GM18508 (cell line): ENCODE measurements at regions not wholly inside any gene's neighbourhood (a gene's known extent, or its start where the extent isn't known, plus 50 kb on each side); places are given as distances from the start of the nearest gene placed in this dataset.
"Not testable (repeated sequence)": the region's sequence is repeated elsewhere in the genome, so short reads cannot be mapped to it uniquely, and the experiment has no call there.

ENCODE experiments used
- ATAC-seq: cut with Tn5 transposase; IDR thresholded peaks from one replicate; pipeline ENCODE4 v1.9.1; 2021; ENCODE audit warnings: moderate number of reproducible peaks; ENCODE audit not compliant: insufficient read depth, unreplicated experiment

DNA sequence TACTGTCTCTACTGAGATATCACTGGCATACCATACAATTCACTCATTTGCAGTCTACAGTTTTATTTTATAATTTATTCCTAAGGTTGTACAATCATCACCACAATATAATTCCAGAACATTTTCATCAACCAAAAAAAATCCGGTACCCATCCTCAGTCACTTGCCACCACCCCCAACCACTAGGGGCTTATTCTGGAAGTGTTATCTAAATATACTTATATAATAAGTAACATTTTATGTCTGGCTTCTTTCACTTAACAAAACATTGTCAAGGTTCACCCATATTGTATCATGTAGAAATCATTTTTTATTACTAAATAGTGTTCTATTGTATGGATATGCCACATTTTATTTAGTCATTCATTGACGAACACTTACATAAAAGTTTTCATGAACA lies 440.8 kb downstream of the RNF144A start:
- no peak for ATAC-seq

DNA sequence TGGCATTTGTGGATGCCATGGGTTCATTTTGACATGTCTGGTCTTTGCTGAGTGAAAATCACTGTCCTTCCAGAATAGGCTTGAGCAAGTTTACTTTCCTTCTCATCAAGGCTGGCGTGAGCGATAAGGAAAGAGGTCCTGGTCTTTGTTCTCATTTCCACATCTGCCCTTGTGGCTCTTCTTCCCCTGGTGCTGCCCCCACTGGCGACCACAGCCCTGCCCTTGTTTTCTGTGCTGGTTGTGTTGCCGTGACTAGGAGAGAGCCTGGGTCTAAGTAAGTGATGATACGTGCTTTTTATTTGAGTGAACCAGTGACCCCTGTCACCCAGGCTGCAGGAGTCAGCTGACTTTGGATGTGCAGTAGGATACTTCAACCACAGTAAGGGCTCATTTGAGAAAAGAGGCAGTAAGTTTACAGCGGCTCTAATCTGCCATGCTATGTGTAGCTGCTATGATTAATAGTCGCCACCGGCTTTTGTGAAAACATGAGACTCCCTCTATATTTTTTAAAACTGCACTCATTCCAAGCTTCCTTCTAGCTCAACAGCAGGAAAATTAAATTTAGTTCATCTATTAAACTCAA lies 441.7 kb downstream of the RNF144A start:
- no peak for ATAC-seq

- ATAC-seq, result no peak
These were observed 446.7 kb downstream of the RNF144A start for GRCh38 chr2:7363906-7364305.

DNA sequence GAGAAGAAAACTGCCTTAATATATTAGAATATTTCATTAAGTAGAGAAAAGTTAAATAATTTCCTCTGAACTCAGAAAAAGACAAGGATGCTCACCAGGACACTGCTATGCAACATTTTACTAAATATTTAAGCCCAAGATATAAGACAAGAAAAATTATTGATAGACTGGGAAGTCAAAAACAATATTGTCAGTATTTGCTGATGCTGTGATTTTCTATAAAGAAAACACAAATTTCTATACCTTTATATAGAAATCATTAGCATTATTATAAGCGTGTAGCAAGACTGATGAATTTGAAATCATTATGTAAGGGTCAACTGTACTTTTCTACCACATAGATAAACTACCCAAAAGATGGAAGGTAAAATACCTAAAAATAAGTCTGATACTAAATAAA lies 451.0 kb downstream of the RNF144A start:
- no peak for ATAC-seq

- no peak for ATAC-seq
These were observed 455.9 kb downstream of the RNF144A start for GRCh38 chr2:7373156-7373555.

- ATAC-seq, result no peak
These were observed 458.7 kb downstream of the RNF144A start for GRCh38 chr2:7375901-7376300.

DNA sequence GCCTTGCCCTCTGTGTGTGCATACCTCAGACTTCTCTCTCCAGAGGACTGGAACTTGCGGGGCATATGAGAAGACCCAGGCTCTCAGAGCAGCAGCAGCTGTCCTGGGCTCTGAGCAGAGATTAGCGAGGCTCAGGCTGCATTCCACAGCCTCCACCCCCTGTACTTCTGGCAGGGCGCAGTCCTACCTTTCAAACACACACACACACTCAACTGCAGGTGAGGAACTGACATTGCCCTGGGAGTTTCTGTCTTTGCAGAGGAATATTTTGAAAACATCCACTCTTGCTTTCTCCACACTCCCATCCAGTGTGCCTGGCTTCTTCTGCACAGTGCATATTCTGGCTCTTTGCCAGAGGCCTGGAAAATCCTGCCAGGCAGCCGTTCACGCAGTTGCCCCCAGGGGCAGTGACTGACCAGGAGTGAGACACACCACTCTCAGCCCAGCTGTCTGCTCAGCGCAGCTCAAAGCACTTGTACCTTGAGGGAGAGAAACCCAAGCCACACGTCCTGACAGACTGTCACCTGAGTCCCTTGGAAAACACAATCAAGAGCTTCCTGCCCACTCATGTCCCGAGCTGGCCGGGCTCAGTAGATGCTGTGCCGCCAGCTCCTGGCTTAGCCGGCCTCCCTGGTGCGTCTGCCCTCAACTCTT lies 460.8 kb downstream of the RNF144A start:
- no peak for ATAC-seq

GRCh38 chr2:7378591-7378990 lies 461.4 kb downstream of the RNF144A start:
- no peak for ATAC-seq

- no peak for ATAC-seq
These were observed 462.6 kb downstream of the RNF144A start for GRCh38 chr2:7379799-7380198.

- no peak for ATAC-seq
These were observed 467.6 kb downstream of the RNF144A start for GRCh38 chr2:7384773-7385349.

DNA sequence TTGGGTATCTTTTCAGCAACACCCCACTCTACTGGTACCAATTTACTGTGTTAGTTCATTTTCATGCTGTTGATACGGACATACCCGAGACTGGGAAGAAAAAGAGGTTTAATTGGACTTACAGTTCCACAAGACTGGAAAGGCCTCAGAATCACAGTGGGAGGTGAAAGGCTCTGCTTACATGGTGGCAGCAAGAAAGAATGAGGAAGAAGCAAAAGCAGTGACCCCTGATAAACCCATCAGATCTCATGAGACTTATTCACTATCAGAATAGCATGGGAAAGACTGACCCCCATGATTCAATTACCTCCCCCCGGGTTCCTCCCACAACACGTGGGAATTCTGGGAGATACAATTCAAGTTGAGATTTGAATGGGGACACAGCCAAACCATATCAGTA lies 473.1 kb downstream of the RNF144A start:
- ATAC-seq, result not testable (repeated sequence)

- ATAC-seq, result no peak
These were observed 475.0 kb downstream of the RNF144A start for GRCh38 chr2:7392076-7392787.

DNA sequence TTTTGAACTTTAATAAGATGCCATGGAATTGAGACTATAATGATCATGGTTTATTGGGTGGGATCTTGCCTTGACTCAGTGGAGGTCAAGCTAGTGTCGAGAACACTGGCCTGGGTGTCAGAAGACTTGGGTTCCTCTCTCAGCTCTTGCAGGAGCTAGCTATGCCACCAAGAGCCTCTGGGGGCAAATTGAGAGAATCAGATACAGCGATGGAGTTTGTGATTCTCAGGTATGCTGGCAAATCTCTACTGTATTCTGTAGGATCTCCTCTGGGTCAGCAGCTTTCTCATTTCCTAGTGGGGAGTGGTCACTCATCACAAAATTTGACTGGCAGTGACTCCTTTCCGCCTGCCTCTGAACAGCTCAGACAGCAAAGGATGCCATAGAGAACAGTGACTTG lies 477.0 kb downstream of the RNF144A start:
- ATAC-seq, result no peak

GRCh38 chr2:7400628-7401027 lies 483.4 kb downstream of the RNF144A start:
- no peak for ATAC-seq

GRCh38 chr2:7403092-7403775 lies 486.0 kb downstream of the RNF144A start:
- no peak for ATAC-seq

DNA sequence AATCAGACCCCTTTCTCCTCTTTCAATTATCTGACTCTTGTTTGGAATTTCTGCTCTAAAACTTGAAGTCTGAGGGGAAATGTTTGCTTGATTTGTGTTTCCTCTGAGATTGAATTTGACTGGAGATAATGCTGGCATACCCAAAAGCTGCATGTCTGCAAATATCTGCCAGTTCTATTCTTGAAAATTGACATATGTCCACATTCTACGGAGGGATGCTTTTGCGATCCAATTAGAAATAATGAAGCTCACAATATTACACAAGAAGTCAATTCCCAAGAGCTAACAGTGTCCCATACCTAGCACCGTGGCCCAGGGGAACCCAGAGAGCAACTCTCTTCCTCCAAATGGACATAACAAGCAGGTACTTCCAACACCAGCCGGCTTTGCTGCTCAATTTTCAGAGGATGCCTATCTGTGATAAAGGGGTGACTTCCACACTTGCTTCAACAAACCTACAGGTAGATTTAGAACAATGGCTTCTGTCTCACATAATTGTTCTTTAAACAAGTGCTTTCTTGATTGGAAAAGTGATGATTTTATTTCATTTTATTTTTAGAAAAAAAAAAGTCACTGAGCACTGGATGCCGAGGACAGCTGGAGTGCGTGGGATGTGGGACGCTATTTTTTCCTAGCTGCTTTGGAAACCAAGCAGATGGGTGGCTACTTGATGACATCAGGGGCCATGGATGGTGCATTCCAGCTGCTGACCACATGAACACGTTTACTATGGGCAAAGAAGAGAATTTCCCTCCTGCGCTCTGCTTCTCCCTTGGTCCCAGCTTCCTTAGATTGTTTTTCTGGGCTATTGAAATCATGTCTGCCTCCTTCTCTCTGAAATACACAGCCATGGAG lies 488.9 kb downstream of the RNF144A start:
- ATAC-seq, result no peak

GRCh38 chr2:7407001-7407400 lies 489.8 kb downstream of the RNF144A start:
- no peak for ATAC-seq

DNA sequence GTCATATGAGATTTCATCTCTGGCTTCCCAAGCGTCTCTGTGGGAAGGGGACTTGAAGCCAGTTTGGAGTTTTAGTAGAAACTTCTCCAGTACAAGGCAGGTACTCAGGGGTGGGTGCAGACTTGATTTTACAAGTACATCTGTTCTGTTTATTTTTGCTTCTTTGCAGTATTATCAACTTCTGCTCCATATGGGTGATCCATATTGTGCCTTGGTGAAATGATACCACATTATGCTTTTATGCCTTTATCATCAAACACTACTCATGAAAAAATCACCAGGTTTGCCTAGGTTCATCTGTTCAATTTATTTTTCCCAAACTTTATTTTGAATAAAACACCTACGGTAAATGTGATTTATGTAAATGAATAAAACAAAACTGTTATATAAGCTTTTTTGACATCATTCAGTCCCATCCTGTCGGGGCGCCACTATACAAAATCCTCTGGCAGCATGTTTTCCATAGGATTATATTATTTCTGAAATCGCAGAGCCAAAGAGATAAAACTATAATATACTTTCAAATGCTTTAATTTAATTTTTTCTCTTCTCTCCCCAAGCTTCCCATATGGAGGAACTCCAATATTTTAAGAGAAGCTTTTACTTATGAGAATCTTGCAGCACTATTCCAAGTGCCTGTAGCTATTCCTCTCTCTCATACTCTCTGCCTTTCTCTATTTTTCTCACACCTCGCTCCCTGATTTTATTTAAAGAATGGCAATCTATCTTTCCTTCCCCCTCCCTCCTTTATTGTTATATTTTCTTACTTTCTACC lies 490.9 kb downstream of the RNF144A start:
- ATAC-seq, result no peak

GRCh38 chr2:7411691-7412090 lies 494.5 kb downstream of the RNF144A start:
- no peak for ATAC-seq
